ENCODE measurements at regions not wholly inside any gene's neighbourhood (a gene's known extent, or its start where the extent isn't known, plus 50 kb on each side); places are given as distances from the start of the nearest gene placed in this dataset.

GRCh38 chr14:103280278-103280928 is 53.6 kb upstream of the EIF5 start:
- TF ChIP-seq PRDM4 (CRISPR knock-in tag; IDR thresholded peaks at IDR 0.05; ENCODE audit: borderline replicate concordance): no peak
- no peak for TF ChIP-seq ZNF24 (IDR thresholded peaks at IDR 0.05)
- TF ChIP-seq PRDM15 (CRISPR knock-in tag; IDR thresholded peaks at IDR 0.05): no peak
- TF ChIP-seq RFX5 (IDR thresholded peaks at IDR 0.05; ENCODE audit: low read depth, low read length): no peak
- no peak for TF ChIP-seq HMGXB4 (CRISPR knock-in tag; IDR thresholded peaks at IDR 0.05; ENCODE audit: borderline replicate concordance in 1 of 2, low read depth in 1 of 2)

Measured in HepG2 (cell line).